Middle frontal gyrus (tissue), 1 donor: ENCODE measurements at regions not wholly inside any gene's neighbourhood (a gene's known extent, or its start where the extent isn't known, plus 50 kb on each side); places are given as distances from the start of the nearest gene placed in this dataset.

ENCODE experiments used
- DNase-seq: peaks from one replicate; pipeline ENCODE4 v3.0.0-alpha.2; 2015; ENCODE audit warnings: low spot score; ENCODE audit errors: extremely low spot score

DNA sequence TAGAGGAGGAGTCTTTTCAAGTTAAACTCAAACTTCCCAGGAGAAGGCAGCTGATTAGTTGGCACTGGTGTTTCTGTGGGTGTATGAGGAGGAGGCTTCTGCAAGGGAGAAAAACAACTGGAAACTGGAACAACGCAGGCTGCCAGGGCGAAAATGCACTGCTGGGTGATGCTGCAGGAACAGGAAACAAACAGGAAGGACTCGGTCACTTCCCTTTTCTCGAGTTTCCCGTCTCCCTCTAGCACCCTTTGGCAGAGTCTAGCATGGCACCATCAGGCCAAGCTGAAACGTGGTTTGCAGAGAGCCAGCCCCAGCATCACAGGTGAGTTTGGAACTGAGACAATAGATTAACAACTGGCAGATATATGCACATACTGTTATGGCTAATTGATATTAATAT, 77.5 kb upstream of the CAST start:
- DNase-seq: no peak

DNA sequence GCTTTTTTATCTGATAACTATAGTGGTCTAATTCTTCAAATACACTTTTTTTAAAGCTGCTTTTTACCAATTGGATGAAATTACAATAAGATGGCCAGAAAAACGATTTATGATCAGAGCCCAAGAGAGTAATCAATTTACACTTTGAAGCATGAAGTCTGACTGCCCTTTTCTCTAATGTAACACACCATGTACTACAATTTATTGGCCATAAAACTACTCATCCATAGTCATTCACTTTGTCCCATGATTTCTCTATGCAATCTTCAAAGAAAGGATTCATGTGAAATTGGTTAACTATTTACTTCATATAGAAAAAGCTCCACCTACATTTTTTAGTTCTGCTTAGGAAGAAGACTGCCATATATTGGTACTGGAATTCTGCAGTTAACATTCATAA, 73.6 kb upstream of the CAST start:
- DNase-seq: no peak

DNA sequence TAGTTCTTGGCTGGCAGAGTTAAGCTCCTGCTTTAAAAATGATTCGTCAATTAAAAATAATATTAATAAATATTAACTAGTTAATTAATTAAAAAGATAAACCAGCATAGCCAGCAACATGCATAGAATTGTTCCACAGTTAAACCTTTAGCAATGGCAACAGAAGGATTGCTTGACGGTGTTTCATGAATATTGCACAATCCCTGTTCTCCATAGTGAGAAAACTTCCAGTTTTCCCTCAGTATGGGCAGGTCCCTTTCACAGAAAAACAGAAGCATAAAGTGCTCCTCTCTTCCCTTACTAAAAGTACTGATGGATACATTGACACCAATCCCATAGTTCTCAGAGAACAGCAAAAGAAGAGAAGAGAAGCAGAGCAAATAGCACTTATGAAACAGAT, 71.4 kb upstream of the CAST start:
- DNase-seq: no peak

DNA sequence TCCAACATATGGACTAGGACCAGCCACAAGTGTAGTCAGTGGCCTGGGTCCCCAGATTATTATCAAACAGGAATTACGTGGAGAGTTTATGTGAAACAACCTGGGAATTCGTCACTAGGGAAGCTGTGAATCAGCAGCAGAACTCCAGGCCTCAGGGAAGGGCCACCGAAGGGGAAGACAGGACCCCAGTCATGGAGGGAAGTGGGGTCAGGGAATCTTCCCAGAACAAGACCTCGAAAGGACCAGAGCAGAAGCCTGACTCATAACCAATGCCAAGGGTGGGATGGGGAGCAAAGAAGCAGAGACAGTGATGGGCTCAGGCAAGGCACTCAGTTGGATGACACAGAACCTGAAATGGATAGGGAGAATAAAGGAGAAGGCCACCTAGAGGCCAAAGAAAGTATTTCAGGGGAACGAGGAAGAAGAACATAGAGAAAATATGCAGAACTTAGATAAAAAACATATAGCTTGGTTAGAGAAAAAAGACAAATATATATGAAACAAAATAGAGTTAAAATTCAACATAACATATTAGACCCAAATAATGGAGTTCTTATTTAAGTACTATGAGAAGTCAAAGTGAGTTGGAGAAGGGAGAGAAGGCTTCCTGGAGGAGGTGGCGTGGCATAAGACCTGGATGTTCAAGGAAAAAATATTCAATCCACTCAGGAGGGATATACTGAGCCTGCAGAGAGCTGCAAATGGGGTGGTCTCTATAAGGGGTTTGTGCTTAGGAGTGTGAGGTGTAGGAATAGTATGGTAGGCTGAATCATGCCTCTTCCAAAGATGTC, 66.7 kb upstream of the CAST start:
- no peak for DNase-seq

DNA sequence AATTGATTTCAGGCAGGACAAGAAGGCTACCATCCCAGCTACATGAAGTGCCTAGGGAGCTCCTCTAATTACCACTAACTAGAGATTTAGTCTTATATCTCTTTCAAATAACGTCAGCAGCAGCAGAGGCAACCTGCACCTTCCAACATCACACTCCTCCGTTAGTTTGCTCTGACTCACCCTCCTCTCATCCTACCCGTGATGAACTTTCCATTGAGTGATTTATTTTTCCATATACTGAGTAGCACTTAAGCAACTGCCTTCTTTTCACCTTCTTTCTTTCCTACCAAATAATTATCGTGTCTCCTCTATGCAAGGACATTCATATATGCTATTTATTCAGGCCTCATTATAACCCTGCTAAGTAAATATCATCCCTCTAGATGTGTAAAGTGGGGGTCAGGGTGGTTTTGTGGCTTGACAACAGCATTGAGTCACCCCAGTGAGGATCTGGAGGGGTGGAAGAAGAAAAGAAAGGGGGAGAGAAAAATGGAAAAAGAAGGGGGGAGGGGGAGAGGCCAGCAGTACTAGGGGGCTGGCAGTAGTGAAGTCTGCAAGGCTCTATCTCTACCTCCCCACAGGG, 64.6 kb upstream of the CAST start:
- no peak for DNase-seq

DNA sequence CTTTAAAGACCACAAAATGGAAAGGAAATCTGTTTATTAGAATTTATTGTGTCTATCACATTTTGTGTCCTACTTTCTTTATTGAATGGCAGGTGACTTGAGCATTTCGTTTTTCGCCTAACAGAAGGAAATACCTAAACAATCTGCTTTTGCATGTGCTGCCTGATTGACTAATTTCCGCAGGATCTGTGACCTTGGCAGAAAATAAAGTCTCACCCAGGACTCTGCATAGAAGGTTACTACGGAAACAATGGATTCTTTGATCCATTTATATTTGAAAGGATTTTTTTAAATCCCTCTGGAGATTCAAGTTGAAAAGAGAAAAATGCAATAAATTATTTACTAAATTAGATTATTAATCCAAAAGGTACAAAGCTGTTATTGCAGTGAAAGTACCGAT, 61.0 kb upstream of the CAST start:
- no peak for DNase-seq

DNA sequence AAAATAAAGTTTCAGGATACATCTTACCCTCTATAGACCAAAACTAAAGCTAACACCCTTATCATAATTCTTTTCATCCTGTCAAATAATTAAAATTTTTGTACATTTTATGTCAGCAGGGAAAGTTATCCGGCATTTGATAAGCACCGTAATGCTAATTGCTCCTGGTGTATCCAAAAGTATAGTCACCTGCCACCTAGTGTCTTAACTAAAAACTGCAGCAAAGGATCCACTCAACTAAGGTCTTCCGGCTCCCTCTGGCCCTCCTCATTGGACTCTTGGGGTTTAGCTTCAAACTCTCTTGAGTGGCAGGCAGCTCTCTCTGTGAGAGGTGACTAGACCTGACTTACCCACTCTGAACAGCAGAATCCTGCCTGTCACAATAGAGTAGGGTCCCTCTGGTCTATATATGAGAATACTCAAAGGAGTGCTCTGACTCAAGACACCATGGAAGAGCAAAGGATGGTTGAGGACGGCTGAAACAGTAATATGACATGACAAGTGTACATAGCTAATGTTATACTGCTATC, 60.4 kb upstream of the CAST start:
- DNase-seq: peak; percentile 68

DNA sequence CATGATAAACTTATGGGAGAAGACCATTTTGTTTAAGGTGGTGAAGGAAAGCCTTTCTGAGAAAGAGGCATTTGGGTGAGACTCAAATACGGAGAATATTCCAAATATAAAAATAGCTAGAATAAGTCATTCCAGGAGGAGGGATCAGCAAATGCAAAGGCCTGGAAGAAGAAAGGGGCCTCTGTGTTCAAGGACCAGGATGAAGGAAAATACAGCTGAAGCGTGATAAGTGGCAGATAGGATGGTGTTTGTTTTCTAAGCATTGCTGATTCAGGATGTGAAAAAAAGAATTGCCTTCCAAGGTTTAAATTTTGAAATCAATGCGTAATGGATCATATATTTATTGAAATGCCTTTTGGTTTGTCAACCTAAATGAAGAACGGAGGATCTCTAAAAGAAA, 59.4 kb upstream of the CAST start:
- no peak for DNase-seq

DNA sequence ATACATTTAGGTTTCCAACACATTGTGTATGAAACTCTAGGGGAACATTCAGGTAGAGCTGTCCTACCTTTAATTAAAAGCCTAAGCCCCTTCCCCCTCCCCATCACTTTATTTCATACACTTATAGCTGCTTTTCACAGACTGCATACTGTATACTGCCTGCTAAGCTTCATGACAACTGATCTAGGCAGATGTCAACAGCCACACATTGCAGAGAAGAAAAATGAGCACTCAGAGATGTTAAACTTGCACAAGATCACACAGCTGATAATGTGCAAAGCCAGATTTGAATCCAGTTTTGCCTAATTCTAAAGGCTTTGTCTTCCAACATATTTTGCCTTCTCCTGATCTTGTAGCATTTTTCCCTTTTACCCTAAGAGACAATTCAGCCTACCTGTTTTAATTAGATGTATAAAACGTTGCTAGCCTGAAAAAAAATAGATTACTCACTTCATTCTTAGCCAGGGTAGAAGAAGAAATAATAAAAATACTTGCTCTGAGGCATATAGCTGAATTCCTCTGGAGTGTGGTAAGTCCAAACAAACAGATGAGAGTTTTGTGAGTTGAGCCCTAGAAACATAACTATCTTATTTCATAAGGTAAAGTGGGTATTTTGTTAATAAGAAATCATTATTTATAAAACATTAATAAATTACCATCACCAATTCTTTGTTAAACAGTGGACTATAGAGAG, 56.9 kb upstream of the CAST start:
- DNase-seq: no peak

DNA sequence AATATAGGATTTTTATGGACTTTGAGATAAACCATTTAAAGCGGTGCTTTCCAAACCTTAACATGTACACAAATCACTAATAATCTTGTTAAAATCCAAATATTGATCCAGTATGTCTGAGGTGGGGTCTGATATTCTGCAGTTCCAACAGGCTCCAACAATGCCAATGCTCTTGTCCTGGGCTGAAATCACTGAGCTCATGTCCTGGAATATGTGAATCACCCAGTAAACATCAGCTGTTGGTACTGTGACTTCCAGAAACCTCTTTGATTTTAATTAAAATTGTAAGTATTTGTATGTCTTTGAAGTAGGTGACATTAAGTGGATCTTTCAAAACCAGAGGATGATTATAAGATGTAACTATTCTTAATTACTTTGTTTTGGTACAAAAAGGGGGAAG, 52.8 kb upstream of the CAST start:
- no peak for DNase-seq

DNA sequence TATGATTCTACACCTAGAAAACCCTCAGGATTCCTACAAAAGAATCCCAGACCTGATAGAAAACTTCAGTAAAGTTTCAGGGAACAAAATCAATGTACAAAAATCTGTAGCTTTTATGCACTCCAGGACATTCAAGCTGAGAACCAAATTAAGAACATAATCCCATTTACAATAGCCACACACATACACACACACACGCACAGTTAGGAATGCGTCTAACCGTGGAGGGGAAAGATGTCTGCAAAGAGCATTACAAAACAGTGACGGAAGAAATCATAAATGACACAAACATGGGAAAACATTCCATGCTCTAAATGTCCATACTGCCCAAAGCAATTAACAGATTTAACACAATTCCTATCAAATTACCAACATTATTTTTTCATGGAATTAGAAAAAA, 51.4 kb upstream of the CAST start:
- DNase-seq: no peak

DNA sequence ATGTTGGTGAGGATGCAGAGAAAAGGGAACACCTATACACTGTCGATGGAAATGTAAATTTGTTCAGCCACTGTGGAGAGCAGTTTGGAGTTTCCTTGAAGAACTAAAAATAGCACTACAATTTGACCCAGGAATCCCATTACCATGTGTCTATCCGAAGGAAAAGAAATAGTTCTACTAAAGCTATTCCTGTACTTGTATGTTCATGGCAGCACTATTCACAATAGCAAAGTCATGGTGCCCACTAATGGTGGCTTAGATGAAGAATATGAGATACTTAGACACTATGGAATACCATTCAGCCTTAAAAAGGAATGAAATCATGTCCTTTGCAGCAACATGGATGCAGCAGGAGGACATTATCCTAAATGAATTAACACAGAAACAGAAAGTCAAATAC, 50.2 kb upstream of the CAST start:
- no peak for DNase-seq
